Neural cell (in vitro differentiated cells): ENCODE measurements at regions not wholly inside any gene's neighbourhood (a gene's known extent, or its start where the extent isn't known, plus 50 kb on each side); places are given as distances from the start of the nearest gene placed in this dataset.

Source experiments
- EP300 ChIP-seq: fragments of 450-650 bp; conservative IDR thresholded peaks from 2 replicates; pipeline ENCODE4 v1.6.1; 2014; ENCODE audit warnings: antibody characterized with exemption, mild to moderate bottlenecking, moderate library complexity; ENCODE audit not compliant: poor library complexity, severe bottlenecking
- EZH2 ChIP-seq: fragments of 200-600, 300-800 bp; shearing (Covaris generic), sonication (generic); IDR thresholded peaks from 2 replicates; pipeline ENCODE4 v1.6.1; 2014; ENCODE audit warnings: antibody characterized with exemption, low read length, borderline replicate concordance, mild to moderate bottlenecking; ENCODE audit not compliant: insufficient read depth, poor library complexity, severe bottlenecking
- MXI1 ChIP-seq: fragments of 450-650 bp; conservative IDR thresholded peaks from 2 replicates; pipeline ENCODE4 v1.6.1; 2014; ENCODE audit warnings: antibody characterized with exemption, mild to moderate bottlenecking; ENCODE audit not compliant: poor library complexity, severe bottlenecking
- POLR2AphosphoS5 ChIP-seq: IDR thresholded peaks from 2 replicates; pipeline ENCODE4 v1.6.1; 2012
- RAD21 ChIP-seq: fragments of 450-650 bp; conservative IDR thresholded peaks from 2 replicates; pipeline ENCODE4 v1.6.1; 2014; ENCODE audit warnings: antibody characterized with exemption, mild to moderate bottlenecking, moderate library complexity
- REST ChIP-seq: IDR thresholded peaks from 2 replicates; pipeline ENCODE4 v1.6.1; 2012; ENCODE audit warnings: borderline replicate concordance
- TAF1 ChIP-seq: IDR thresholded peaks from 2 replicates; pipeline ENCODE4 v1.6.1; 2012; ENCODE audit warnings: low read depth
- TF ChIP-seq, protein P1 (sequence below): fragments of 450-650 bp; IDR thresholded peaks from 2 replicates; pipeline ENCODE4 v1.5.1; 2014; ENCODE audit warnings: antibody characterized with exemption, mild to moderate bottlenecking, moderate library complexity; ENCODE audit not compliant: poor library complexity, severe bottlenecking

DNA sequence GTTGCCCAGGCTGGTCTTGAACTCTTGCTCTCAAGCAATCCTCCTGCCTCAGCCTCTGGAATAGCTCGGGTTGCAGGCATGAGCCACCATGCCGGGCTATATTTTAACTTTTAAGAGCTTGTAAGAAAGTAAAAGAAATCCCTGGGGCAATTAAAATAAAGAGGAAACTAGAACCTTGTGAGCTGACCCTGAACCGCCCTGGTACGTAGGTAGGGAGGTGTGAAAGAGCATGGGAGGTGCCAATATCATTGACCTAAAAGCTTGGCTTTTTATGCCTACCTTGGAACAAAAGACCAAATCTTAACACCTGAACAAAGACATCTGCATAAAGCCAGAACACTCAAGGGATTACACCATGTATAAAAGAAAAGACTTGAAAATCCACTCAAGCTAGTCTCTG is 595.1 kb downstream of the SOX6 start:
- TF ChIP-seq EP300 (no peak), TAF1 (no peak), REST (no peak), EZH2 (no peak), RAD21 (no peak), POLR2AphosphoS5 (no peak), MXI1 (no peak)
- TF ChIP-seq, protein P1, sequence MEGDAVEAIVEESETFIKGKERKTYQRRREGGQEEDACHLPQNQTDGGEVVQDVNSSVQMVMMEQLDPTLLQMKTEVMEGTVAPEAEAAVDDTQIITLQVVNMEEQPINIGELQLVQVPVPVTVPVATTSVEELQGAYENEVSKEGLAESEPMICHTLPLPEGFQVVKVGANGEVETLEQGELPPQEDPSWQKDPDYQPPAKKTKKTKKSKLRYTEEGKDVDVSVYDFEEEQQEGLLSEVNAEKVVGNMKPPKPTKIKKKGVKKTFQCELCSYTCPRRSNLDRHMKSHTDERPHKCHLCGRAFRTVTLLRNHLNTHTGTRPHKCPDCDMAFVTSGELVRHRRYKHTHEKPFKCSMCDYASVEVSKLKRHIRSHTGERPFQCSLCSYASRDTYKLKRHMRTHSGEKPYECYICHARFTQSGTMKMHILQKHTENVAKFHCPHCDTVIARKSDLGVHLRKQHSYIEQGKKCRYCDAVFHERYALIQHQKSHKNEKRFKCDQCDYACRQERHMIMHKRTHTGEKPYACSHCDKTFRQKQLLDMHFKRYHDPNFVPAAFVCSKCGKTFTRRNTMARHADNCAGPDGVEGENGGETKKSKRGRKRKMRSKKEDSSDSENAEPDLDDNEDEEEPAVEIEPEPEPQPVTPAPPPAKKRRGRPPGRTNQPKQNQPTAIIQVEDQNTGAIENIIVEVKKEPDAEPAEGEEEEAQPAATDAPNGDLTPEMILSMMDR: no peak
